ENCODE measurements at regions not wholly inside any gene's neighbourhood (a gene's known extent, or its start where the extent isn't known, plus 50 kb on each side); places are given as distances from the start of the nearest gene placed in this dataset.

DNA sequence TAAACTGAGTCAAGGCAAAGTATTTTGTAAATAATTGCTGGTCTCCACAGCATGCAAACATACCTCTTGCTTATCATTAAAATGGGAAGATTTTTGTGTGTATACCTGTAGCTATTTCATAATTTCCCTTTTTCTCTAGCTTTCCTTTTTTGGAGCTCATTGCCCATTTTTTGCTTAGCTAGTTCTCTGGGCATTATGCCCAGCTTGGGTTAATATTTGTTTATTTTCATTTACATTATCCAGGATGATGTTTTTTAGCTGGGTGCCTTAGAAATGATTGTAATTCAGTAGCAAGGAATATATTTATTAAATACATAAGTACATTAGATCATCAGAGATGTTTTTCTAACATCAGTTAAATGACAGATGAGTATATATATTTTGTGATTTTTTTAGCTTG, 1271.7 kb upstream of the GBE1 start:
- TF ChIP-seq, protein P1, sequence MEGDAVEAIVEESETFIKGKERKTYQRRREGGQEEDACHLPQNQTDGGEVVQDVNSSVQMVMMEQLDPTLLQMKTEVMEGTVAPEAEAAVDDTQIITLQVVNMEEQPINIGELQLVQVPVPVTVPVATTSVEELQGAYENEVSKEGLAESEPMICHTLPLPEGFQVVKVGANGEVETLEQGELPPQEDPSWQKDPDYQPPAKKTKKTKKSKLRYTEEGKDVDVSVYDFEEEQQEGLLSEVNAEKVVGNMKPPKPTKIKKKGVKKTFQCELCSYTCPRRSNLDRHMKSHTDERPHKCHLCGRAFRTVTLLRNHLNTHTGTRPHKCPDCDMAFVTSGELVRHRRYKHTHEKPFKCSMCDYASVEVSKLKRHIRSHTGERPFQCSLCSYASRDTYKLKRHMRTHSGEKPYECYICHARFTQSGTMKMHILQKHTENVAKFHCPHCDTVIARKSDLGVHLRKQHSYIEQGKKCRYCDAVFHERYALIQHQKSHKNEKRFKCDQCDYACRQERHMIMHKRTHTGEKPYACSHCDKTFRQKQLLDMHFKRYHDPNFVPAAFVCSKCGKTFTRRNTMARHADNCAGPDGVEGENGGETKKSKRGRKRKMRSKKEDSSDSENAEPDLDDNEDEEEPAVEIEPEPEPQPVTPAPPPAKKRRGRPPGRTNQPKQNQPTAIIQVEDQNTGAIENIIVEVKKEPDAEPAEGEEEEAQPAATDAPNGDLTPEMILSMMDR (conservative IDR thresholded peaks at IDR 0.05; ENCODE audit: low read depth in 2 of 2): no peak
- TF ChIP-seq, protein P2, sequence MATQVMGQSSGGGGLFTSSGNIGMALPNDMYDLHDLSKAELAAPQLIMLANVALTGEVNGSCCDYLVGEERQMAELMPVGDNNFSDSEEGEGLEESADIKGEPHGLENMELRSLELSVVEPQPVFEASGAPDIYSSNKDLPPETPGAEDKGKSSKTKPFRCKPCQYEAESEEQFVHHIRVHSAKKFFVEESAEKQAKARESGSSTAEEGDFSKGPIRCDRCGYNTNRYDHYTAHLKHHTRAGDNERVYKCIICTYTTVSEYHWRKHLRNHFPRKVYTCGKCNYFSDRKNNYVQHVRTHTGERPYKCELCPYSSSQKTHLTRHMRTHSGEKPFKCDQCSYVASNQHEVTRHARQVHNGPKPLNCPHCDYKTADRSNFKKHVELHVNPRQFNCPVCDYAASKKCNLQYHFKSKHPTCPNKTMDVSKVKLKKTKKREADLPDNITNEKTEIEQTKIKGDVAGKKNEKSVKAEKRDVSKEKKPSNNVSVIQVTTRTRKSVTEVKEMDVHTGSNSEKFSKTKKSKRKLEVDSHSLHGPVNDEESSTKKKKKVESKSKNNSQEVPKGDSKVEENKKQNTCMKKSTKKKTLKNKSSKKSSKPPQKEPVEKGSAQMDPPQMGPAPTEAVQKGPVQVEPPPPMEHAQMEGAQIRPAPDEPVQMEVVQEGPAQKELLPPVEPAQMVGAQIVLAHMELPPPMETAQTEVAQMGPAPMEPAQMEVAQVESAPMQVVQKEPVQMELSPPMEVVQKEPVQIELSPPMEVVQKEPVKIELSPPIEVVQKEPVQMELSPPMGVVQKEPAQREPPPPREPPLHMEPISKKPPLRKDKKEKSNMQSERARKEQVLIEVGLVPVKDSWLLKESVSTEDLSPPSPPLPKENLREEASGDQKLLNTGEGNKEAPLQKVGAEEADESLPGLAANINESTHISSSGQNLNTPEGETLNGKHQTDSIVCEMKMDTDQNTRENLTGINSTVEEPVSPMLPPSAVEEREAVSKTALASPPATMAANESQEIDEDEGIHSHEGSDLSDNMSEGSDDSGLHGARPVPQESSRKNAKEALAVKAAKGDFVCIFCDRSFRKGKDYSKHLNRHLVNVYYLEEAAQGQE (IDR thresholded peaks at IDR 0.05; ENCODE audit: unreplicated experiment): no peak
- TF ChIP-seq EZH2phosphoT487 (IDR thresholded peaks at IDR 0.05; ENCODE audit: unreplicated experiment): no peak
- TF ChIP-seq POLR2AphosphoS5 (IDR thresholded peaks at IDR 0.05; ENCODE audit: low read depth): no peak
- no peak for TF ChIP-seq EZH2 (IDR thresholded peaks at IDR 0.05; ENCODE audit: low read depth, unreplicated experiment)
- no peak for TF ChIP-seq STAT1 (IDR thresholded peaks at IDR 0.05; ENCODE audit: unreplicated experiment)
